HG03442 (cell line): ENCODE measurements at regions not wholly inside any gene's neighbourhood (a gene's known extent, or its start where the extent isn't known, plus 50 kb on each side); places are given as distances from the start of the nearest gene placed in this dataset.
"Not testable (repeated sequence)": the region's sequence is repeated elsewhere in the genome, so short reads cannot be mapped to it uniquely, and the experiment has no call there.

ENCODE experiments used
- ATAC-seq: cut with Tn5 transposase; IDR thresholded peaks from one replicate; pipeline ENCODE4 v1.9.1; 2021; ENCODE audit warnings: mild to moderate bottlenecking, moderate library complexity; ENCODE audit not compliant: unreplicated experiment

- no peak for ATAC-seq
Observed at GRCh38 chr5:54885636-54886035, 99.8 kb downstream of the ESM1 start.

GRCh38 chr5:54884195-54884536 is 101.2 kb downstream of the ESM1 start:
- ATAC-seq: no peak

GRCh38 chr5:54883374-54884194 is 101.8 kb downstream of the ESM1 start:
- ATAC-seq: no peak

DNA sequence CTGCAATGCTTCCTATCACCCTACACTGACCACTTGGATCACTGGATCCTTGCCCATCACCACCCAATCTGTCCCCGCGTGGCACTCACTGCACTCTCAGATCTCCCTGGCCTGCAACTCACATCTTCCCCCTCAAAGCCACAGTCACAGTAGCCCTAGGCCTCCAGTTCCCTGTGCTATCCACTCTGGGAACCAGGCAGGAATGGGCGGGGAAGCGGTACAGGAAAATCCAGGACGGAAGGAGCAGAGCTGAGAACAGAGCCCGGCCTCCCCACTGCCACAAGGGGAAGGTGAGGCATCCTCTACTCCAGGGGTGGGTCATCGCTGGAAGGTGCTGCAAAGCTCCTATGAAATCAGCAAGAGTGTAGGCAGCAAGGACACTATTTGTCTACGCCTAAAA is 102.6 kb downstream of the ESM1 start:
- no peak for ATAC-seq

DNA sequence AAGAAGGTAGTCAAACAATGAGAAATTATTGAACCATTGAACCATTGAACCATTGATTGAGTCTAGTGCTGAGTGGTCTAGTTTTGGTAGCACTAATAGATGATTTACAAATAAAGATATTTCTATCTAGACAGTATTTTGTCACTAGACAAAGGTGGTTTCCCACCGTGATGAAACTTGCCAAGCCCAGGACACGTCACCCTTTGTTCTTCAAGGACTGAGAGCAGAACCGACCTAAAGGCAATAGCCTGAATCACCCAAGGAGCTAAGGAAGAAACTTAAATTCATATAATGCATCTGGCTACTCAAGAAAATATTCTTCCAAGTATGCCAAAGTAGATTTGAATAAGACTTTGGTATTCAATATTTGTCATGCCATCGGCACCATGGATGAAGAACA is 103.3 kb downstream of the ESM1 start:
- ATAC-seq: no peak

- no peak for ATAC-seq
Observed at GRCh38 chr5:54881286-54882005, 103.9 kb downstream of the ESM1 start.

GRCh38 chr5:54876976-54877375 is 108.4 kb downstream of the ESM1 start:
- ATAC-seq: no peak

DNA sequence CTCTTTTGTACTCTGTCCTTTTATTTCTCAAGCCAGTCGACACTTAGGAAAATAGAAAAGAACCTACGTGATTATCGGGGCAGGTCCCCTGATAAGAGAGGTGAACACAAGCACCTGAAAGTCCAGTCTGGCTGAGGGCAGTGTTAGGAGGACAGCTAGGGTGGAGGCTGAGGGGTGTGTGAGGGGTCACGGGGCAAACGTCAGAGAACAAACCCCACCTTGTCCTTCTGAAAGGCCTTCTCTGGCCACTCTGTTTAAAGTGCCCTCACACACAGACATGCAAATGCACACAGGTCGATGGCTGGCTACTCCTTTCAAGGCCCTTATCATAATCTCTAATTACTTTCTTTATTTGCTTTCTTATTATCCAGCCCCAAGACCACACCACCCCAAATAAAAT is 108.8 kb downstream of the ESM1 start:
- ATAC-seq: no peak

DNA sequence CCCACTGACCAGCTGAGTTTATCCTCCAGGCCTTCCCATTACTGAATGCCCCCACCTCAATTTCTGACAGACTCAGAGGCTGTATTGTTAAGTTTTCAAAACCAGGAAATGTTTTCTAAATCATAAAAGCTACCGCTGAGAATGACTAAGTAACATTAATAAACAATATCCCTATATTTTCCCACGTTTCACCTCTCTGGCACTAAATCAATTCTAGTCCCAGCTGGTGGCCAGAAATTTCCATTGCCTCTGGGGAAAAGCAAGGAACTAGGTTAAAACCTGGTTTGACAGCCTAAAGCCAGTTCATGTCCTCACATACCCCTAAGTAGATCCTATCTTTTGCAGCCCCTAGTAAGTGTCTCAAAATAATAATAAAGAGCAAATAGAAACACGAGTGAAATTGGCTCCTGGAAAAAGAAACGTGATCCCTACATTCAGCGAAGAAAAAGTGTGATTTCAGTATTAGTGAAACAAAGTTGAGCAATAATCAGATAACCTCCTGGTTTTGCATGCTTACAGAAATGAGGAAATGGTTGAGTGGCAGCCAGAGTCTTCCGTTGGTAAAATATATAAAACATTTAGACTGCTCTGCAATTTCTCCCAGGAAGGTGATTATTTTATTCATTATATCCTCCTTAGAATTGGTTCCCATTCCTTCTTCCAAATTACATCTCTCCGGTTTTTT is 110.9 kb downstream of the ESM1 start:
- no peak for ATAC-seq

DNA sequence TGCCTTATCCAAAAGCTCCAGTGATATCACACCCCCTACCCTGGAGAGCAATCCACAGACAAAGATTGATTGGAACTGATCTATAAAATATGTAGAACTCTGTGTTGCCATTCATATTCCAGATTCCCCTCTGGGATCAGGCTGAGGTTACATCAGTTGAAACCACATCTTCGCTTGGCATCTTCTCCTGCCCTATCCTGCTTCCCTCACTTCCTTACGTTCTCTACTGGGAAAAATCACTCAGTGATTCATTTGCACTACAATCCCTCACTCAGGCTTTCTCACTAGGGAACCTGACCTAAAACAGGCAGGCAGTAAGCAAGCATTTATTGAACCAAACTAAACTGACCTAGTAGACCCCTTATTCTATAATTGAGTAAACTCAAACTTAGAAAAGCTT is 111.7 kb downstream of the ESM1 start:
- ATAC-seq: no peak

GRCh38 chr5:54872810-54873209 is 112.6 kb downstream of the ESM1 start:
- no peak for ATAC-seq

- no peak for ATAC-seq
Observed at GRCh38 chr5:54870271-54870670, 115.1 kb downstream of the ESM1 start.

- no peak for ATAC-seq
Observed at GRCh38 chr5:54869691-54870090, 115.7 kb downstream of the ESM1 start.

DNA sequence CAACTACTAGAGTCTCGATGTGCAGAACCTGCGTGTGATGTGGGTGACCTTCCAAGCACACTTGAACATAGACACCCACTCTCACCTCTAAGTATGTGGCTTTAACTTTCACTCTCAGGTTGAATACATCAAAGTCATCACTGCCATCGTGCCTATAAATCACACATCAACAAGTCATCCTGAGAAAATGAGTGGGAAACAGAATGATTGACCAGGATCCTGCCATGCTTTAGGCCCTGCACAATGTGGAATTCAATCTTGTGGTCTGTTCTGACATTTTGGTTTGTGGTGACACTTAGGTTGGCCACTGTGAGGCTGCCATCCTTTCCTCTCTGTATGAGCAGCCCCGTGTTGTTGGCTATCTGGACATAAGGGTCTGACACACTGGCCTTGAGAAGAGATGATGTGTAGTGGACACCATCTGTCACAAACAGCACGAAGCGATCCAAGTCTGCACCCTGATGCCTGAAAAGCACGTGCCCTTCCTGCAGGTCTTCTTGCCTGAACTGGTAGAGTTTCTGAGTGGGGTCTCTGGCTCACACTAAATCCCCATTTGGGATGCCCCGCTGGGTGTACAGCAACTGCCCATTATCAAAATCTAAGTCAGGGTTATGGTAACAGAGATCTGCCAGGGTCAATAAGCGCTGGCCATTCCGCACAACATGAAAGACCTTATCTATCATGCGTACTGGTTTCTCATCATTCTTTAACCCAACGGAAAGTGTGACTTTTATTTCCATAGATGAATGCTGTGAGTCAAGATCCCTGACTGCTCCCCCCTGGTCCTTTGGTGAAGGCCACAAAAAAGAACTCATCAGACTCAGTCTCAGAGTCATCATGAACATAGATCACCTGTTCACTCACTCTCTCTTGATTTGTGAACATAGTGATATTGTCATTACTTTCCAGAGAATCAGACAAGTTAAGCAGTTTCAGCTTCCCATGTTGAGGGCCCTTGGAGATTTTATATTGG is 116.6 kb downstream of the ESM1 start:
- no peak for ATAC-seq

GRCh38 chr5:54867310-54867944 is 118.0 kb downstream of the ESM1 start:
- no peak for ATAC-seq

- ATAC-seq: not testable (repeated sequence)
Observed at GRCh38 chr5:54864911-54865515, 120.4 kb downstream of the ESM1 start.

DNA sequence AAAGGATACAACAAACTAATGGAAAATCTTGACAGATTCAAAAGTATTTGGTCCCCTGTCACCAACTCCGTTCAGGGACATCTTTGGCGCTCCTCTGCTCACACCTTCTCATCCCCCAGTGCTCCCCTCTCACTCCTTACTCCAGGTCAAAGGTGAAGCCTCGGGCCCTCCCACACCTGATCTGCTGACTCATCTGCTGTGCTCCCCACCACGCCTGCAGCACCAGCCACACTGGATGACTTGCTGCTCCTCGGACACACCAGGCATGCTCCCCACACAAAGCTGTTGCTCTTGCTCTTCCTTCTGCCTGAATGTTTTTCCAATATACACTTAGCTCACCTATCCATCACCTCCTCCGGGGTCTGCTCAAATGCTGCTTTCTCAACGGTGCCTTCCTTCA is 123.4 kb downstream of the ESM1 start:
- no peak for ATAC-seq

GRCh38 chr5:54861212-54861894 is 124.0 kb downstream of the ESM1 start:
- ATAC-seq: no peak

DNA sequence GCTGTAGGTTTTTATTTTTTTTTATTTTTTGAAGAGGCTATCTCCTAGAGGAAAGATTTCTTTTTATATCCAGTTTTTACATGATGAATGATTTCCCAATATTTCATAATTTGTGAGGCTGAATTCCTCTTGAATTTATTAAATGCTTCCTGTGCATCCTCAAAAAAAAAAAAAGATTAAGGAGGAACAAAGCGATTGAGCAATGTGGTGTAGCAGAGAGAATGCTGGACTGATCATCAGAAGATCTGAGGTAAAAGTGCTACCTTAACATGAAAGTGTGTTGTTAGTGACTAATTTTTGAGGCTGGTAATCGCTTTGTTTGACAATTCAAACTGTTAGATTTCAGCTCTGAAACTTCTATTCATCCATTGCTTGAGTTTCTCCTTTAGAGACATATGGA is 125.1 kb downstream of the ESM1 start:
- no peak for ATAC-seq
